ENCODE measurements at regions not wholly inside any gene's neighbourhood (a gene's known extent, or its start where the extent isn't known, plus 50 kb on each side); places are given as distances from the start of the nearest gene placed in this dataset.
"Not testable (repeated sequence)": the region's sequence is repeated elsewhere in the genome, so short reads cannot be mapped to it uniquely, and the experiment has no call there.

- POLR2A ChIA-PET: no interaction called here
- H3K27ac Mint-ChIP-seq (ENCODE audit: unreplicated experiment): no peak overlapping the region
- H3K4me3 Mint-ChIP-seq (ENCODE audit: unreplicated experiment): no peak overlapping the region
- intact Hi-C loops (cut with micrococcal nuclease; ENCODE audit: unreplicated experiment): no loop called here
- no peaks in the 10 kb centered on the region for H3K9me3 Mint-ChIP-seq (ENCODE audit: unreplicated experiment)
- CTCF ChIA-PET: no interaction called here
- no peaks in the 10 kb centered on the region for H3K36me3 Mint-ChIP-seq (ENCODE audit: insufficient read depth, unreplicated experiment)
- no peaks in the 10 kb centered on the region for H3K4me1 ChIP-seq
- peaks cover 5% of the 10 kb centered on the region for H3K27me3 Mint-ChIP-seq (ENCODE audit: insufficient read depth, unreplicated experiment)
- H3K36me3 ChIP-seq (ENCODE audit: control insufficient read depth, insufficient read depth, low read length): no peaks in the 10 kb centered on the region
- TF ChIP-seq CTCF (IDR thresholded peaks at IDR 0.05; ENCODE audit: insufficient read depth in 1 of 2, low read depth in 1 of 2, low read length in 1 of 2, severe bottlenecking in 1 of 2, unreplicated experiment in 1 of 2): no peak
- no peak overlapping the region for H3K4me3 ChIP-seq (ENCODE audit: low read depth, low read length)
- H3K27me3 ChIP-seq (replicated peaks; ENCODE audit: control insufficient read depth, insufficient read depth, low read length): no peaks in the 10 kb centered on the region
- DNase-seq: no peak
- no peaks in the 10 kb centered on the region for H3K4me1 Mint-ChIP-seq (ENCODE audit: low read depth, unreplicated experiment)
- no peaks in the 10 kb centered on the region for H3K9me3 ChIP-seq
- BruUV-seq (replicated peaks): no TSS peak
These were observed 372.4 kb downstream of the SFMBT2 start for GRCh38 chr10:7038416-7038815.

- POLR2A ChIA-PET; H3K27me3 Mint-ChIP-seq (ENCODE audit: insufficient read depth, unreplicated experiment); H3K4me3 ChIP-seq (ENCODE audit: low read depth, low read length); H3K4me3 Mint-ChIP-seq (ENCODE audit: unreplicated experiment); CTCF ChIA-PET; H3K9me3 ChIP-seq; intact Hi-C loops (cut with micrococcal nuclease; ENCODE audit: unreplicated experiment); H3K27me3 ChIP-seq (replicated peaks; ENCODE audit: control insufficient read depth, insufficient read depth, low read length); H3K36me3 ChIP-seq (ENCODE audit: control insufficient read depth, insufficient read depth, low read length); H3K27ac Mint-ChIP-seq (ENCODE audit: unreplicated experiment); H3K36me3 Mint-ChIP-seq (ENCODE audit: insufficient read depth, unreplicated experiment); H3K4me1 ChIP-seq; DNase-seq; BruUV-seq (replicated peaks); H3K4me1 Mint-ChIP-seq (ENCODE audit: low read depth, unreplicated experiment); H3K9me3 Mint-ChIP-seq (ENCODE audit: unreplicated experiment): not testable (repeated sequence)
These were observed 373.4 kb downstream of the SFMBT2 start for GRCh38 chr10:7037434-7037833.

GRCh38 chr10:7036951-7037350 is 373.9 kb downstream of the SFMBT2 start:
- no peak for TF ChIP-seq CTCF (IDR thresholded peaks at IDR 0.05; ENCODE audit: insufficient read depth in 1 of 2, low read depth in 1 of 2, low read length in 1 of 2, severe bottlenecking in 1 of 2, unreplicated experiment in 1 of 2)
- H3K4me3 Mint-ChIP-seq (ENCODE audit: unreplicated experiment): no peak overlapping the region

GRCh38 chr10:7035126-7035761 is 375.6 kb downstream of the SFMBT2 start:
- no peaks in the 10 kb centered on the region for H3K36me3 ChIP-seq (ENCODE audit: control insufficient read depth, insufficient read depth, low read length)
- Mint-ChIP-seq H3K36me3 (ENCODE audit: insufficient read depth, unreplicated experiment) (no peaks in the 10 kb centered on the region), H3K27ac (ENCODE audit: unreplicated experiment) (no peak overlapping the region), H3K27me3 (ENCODE audit: insufficient read depth, unreplicated experiment) (peaks cover 2% of the 10 kb centered on the region), H3K4me3 (ENCODE audit: unreplicated experiment) (no peak overlapping the region), H3K4me1 (ENCODE audit: low read depth, unreplicated experiment) (no peaks in the 10 kb centered on the region), H3K9me3 (ENCODE audit: unreplicated experiment) (no peaks in the 10 kb centered on the region)
- ChIA-PET POLR2A (no interaction called here), CTCF (no interaction called here)
- BruUV-seq (replicated peaks): no TSS peak
- no peak overlapping the region for H3K4me3 ChIP-seq (ENCODE audit: low read depth, low read length)
- intact Hi-C loops (cut with micrococcal nuclease; ENCODE audit: unreplicated experiment): no loop called here
- TF ChIP-seq CTCF (IDR thresholded peaks at IDR 0.05; ENCODE audit: insufficient read depth in 1 of 2, low read depth in 1 of 2, low read length in 1 of 2, severe bottlenecking in 1 of 2, unreplicated experiment in 1 of 2): no peak
- no peak for DNase-seq
- H3K27me3 ChIP-seq (replicated peaks; ENCODE audit: control insufficient read depth, insufficient read depth, low read length): no peaks in the 10 kb centered on the region
- no peaks in the 10 kb centered on the region for H3K9me3 ChIP-seq
- no peaks in the 10 kb centered on the region for H3K4me1 ChIP-seq

More at GRCh38 chr10:7036951-7037350, 373.9 kb downstream of the SFMBT2 start:
- Histone ChIP-seq H3K36me3 (ENCODE audit: control insufficient read depth, insufficient read depth, low read length) (no peaks in the 10 kb centered on the region), H3K4me3 (ENCODE audit: low read depth, low read length) (no peak overlapping the region), H3K4me1 (no peaks in the 10 kb centered on the region), H3K9me3 (no peaks in the 10 kb centered on the region), H3K27me3 (replicated peaks; ENCODE audit: control insufficient read depth, insufficient read depth, low read length) (no peaks in the 10 kb centered on the region)
- no TSS peak for BruUV-seq (replicated peaks)
- no peak for DNase-seq
- Mint-ChIP-seq H3K27ac (ENCODE audit: unreplicated experiment) (no peak overlapping the region), H3K9me3 (ENCODE audit: unreplicated experiment) (no peaks in the 10 kb centered on the region), H3K4me1 (ENCODE audit: low read depth, unreplicated experiment) (no peaks in the 10 kb centered on the region), H3K27me3 (ENCODE audit: insufficient read depth, unreplicated experiment) (peaks cover 5% of the 10 kb centered on the region), H3K36me3 (ENCODE audit: insufficient read depth, unreplicated experiment) (no peaks in the 10 kb centered on the region)
- intact Hi-C loops (cut with micrococcal nuclease; ENCODE audit: unreplicated experiment): no loop called here
- POLR2A ChIA-PET: no interaction called here
- CTCF ChIA-PET: no interaction called here
